B cell (primary cell): ENCODE measurements at regions not wholly inside any gene's neighbourhood (a gene's known extent, or its start where the extent isn't known, plus 50 kb on each side); places are given as distances from the start of the nearest gene placed in this dataset.

Source experiments
- ATAC-seq: fragments of 200-7000 bp; cut with Tn5 transposase; one replicate; pipeline ENCODE4 v1.10.0; 2021; ENCODE audit warnings: low read depth, mild to moderate bottlenecking, moderate number of reproducible peaks, moderate library complexity
- CTCF ChIA-PET: fragments of 350-600 bp; sonication (Branson Sonifier 250); formaldehyde crosslinking; loops from one replicate; lab custom pipeline; 2021; ENCODE audit warnings: antibody characterized with exemption, inconsistent platforms; lab: Charles Lee
- POLR2A ChIA-PET: fragments of 350-600 bp; sonication (Branson Sonifier 250); formaldehyde crosslinking; loops from one replicate; lab custom pipeline; 2021; ENCODE audit warnings: antibody characterized with exemption; lab: Charles Lee
- DNase-seq: peaks from one replicate; pipeline ENCODE4 v3.0.0; 2013
- H2AFZ ChIP-seq: 2 replicates; pipeline ENCODE4 v1.6.1; 2012; ENCODE audit warnings: mild to moderate bottlenecking, low read depth, low read length; ENCODE audit not compliant: insufficient read depth, poor library complexity, severe bottlenecking
- H3K27ac ChIP-seq, 2 donors: 1 replicate in 1 of 2; 2 replicates in 1 of 2; pipeline ENCODE4 v1.5.1; 2012 to 2013; ENCODE audit warnings: low read length in 2 of 2, mild to moderate bottlenecking in 2 of 2, moderate library complexity in 1 of 2
- H3K27me3 ChIP-seq, 4 experiments: fragments of 200-600 bp in 1 of 4; sonication (generic) in 1 of 4; replicated peaks in 1 of 4; 1 replicate in 2 of 4; 2 replicates in 2 of 4; pipeline versions ENCODE4 v1.6.1 to v1.7.0; 2013 to 2016; ENCODE audit warnings: low read length in 3 of 4, mild to moderate bottlenecking in 2 of 4, mixed read lengths in 1 of 4, moderate library complexity in 1 of 4; ENCODE audit not compliant: insufficient read depth in 4 of 4, control insufficient read depth in 3 of 4; ENCODE audit errors: control extremely low read depth in 1 of 4
- H3K36me3 ChIP-seq, 2 experiments: replicated peaks in 1 of 2; 1 replicate in 1 of 2; 2 replicates in 1 of 2; pipeline versions ENCODE4 v1.6.1 to v1.7.1; 2013; ENCODE audit warnings: low read length in 1 of 2; ENCODE audit not compliant: insufficient read depth in 2 of 2, control insufficient read depth in 1 of 2; ENCODE audit errors: control extremely low read depth in 1 of 2, extremely low read depth in 1 of 2
- H3K4me1 ChIP-seq, 2 donors: fragments of 200-600 bp in 1 of 2; sonication (generic) in 1 of 2; 1 replicate in 1 of 2; 2 replicates in 1 of 2; pipeline versions ENCODE4 v1.5.1 to v1.6.1; 2013 to 2017; ENCODE audit warnings: low read length in 2 of 2; ENCODE audit not compliant: control insufficient read depth in 2 of 2, insufficient read depth in 2 of 2
- H3K4me2 ChIP-seq: replicated peaks from 2 replicates; pipeline ENCODE3; 2012; ENCODE audit warnings: mild to moderate bottlenecking, low read depth, low read length; ENCODE audit not compliant: poor library complexity, severe bottlenecking
- H3K4me3 ChIP-seq, 5 experiments: fragments of 200-600 bp in 1 of 5; sonication (generic) in 1 of 5; 1 replicate in 3 of 5; 2 replicates in 2 of 5; pipeline versions ENCODE4 v1.5.1 to v1.7.0; 2011 to 2016; ENCODE audit warnings: low read length in 4 of 5, mild to moderate bottlenecking in 4 of 5, low read depth in 2 of 5, control low read depth in 1 of 5, moderate library complexity in 1 of 5; ENCODE audit not compliant: insufficient read depth in 1 of 5; ENCODE audit errors: control extremely low read depth in 1 of 5, extremely low read depth in 1 of 5
- H3K79me2 ChIP-seq: fragments of 200-600 bp; sonication (generic); one replicate; pipeline ENCODE4 v1.6.0; 2016; ENCODE audit warnings: low read length; ENCODE audit not compliant: control insufficient read depth, insufficient read depth
- H3K9ac ChIP-seq: fragments of 200-600 bp; sonication (generic); 2 replicates; pipeline ENCODE4 v1.6.1; 2017; ENCODE audit warnings: mild to moderate bottlenecking, low read length, moderate library complexity
- H3K9me3 ChIP-seq, 3 donors: one replicate each; pipeline versions ENCODE4 v1.6.1 to v1.7.1; 2013; ENCODE audit warnings: low read length in 2 of 3; ENCODE audit not compliant: control insufficient read depth in 2 of 3, insufficient read depth in 1 of 3; ENCODE audit errors: control extremely low read depth in 1 of 3
- H4K20me1 ChIP-seq: 2 replicates; pipeline ENCODE4 v1.6.0; 2012; ENCODE audit warnings: mild to moderate bottlenecking, low read length; ENCODE audit not compliant: insufficient read depth, control insufficient read depth, poor library complexity, severe bottlenecking
- H3K27ac Mint-ChIP-seq: one replicate; pipeline ENCODE4 v1.8.0; 2021; ENCODE audit warnings: mixed read lengths
- H3K27me3 Mint-ChIP-seq: one replicate; pipeline ENCODE4 v1.8.0; 2021; ENCODE audit warnings: mixed read lengths
- H3K4me1 Mint-ChIP-seq: one replicate; pipeline ENCODE4 v1.8.0; 2021; ENCODE audit warnings: mixed read lengths
- H3K4me3 Mint-ChIP-seq: one replicate; pipeline ENCODE4 v1.8.0; 2021; ENCODE audit warnings: mixed read lengths
- H3K9me3 Mint-ChIP-seq: one replicate; pipeline ENCODE4 v1.8.0; 2022; ENCODE audit warnings: mixed read lengths; ENCODE audit not compliant: insufficient read depth
- CTCF ChIP-seq: fragments of 200-600 bp; IDR thresholded peaks from one replicate; pipeline ENCODE4 v1.8.0; 2022; ENCODE audit warnings: antibody characterized with exemption, mild to moderate bottlenecking
- EZH2 ChIP-seq: IDR thresholded peaks from 2 replicates; pipeline ENCODE4 v1.6.1; 2012; ENCODE audit warnings: borderline replicate concordance, low read depth, mild to moderate bottlenecking, moderate library complexity, low read length; ENCODE audit not compliant: insufficient read depth, poor library complexity, severe bottlenecking
- WGBS: methylation state at CpG from one replicate; pipeline ENCODE4 v1.1.5; 2013; ENCODE audit warnings: missing lambda C conversion rate; ENCODE audit not compliant: insufficient coverage; 5-methylcytosine and 5-hydroxymethylcytosine counted together
- intact Hi-C: fragments of 100-400 bp; cut with micrococcal nuclease; formaldehyde crosslinking; loops from one replicate; pipeline ENCODE4 v1.10.0; 2022

DNA sequence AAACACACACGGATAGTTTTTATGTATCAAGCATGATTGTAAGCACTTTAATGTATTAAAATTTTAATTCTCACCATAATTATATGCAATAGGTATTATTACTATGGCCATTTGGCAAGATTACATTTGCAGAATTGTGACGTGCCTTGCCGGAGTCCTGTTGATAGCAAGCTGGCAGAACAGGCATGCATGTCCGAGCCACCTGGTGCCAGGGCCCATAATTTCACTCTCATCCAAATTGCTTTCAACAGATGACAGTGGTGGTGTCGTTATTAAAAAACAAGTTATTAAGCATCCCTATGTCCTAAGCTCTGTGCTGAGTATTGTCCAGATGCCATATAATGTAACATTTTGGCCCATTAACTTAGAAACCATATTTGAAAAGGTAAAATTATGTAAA, 374.3 kb downstream of the FOXO1 start:
- no peak overlapping the region for H3K4me2 ChIP-seq
- intact Hi-C loops = no loop called here
- CTCF ChIA-PET = interaction anchor here (1.1 kb wide), 1 partner anchor 18 kb away, joined by 3 read pairs; no protein-coding TSS in a partner anchor
- POLR2A ChIA-PET = no interaction called here
- no peaks in the 10 kb centered on the region for H3K79me2 ChIP-seq
- no peaks in the 10 kb centered on the region for H3K27me3 ChIP-seq
- no peak overlapping the region for H3K4me3 Mint-ChIP-seq
- no peaks in the 10 kb centered on the region for H3K4me1 ChIP-seq
- H2AFZ ChIP-seq = no peak overlapping the region
- H3K27ac Mint-ChIP-seq = no peak overlapping the region
- H3K4me3 ChIP-seq = no peak overlapping the region
- DNase-seq (no peak), ATAC-seq (no peak)
- TF ChIP-seq CTCF (no peak), EZH2 (no peak)
- no peaks in the 10 kb centered on the region for H4K20me1 ChIP-seq
- peaks cover 8% of the 10 kb centered on the region for H3K9me3 Mint-ChIP-seq
- no peaks in the 10 kb centered on the region for H3K4me1 Mint-ChIP-seq
- no peak overlapping the region for H3K9ac ChIP-seq
- WGBS = no CpG with 5 or more reads among the region's 5 CpGs
- no peak overlapping the region for H3K27ac ChIP-seq
- peaks cover 3 to 16% (median 9%) of the 10 kb centered on the region in 3 donors for H3K9me3 ChIP-seq
- no peaks in the 10 kb centered on the region for H3K36me3 ChIP-seq
- no peaks in the 10 kb centered on the region for H3K27me3 Mint-ChIP-seq

GRCh38 chr13:40292536-40292935, 373.9 kb downstream of the FOXO1 start:
- intact Hi-C loops = no loop called here
- H3K9ac ChIP-seq = no peak overlapping the region
- ChIA-PET CTCF (interaction anchor here (0.6 to 1.1 kb wide), 2 partner anchors 18 to 691 kb away, joined by 3 read pairs; no protein-coding TSS in a partner anchor), POLR2A (no interaction called here)
- H3K27ac ChIP-seq = no peak overlapping the region
- H2AFZ ChIP-seq = no peak overlapping the region
- WGBS = 79% methylated on average over 2 of the region's 4 CpGs
- H4K20me1 ChIP-seq = no peaks in the 10 kb centered on the region
- no peaks in the 10 kb centered on the region for H3K79me2 ChIP-seq
- TF ChIP-seq CTCF = no peak
- no peak for ATAC-seq
- H3K4me2 ChIP-seq = no peak overlapping the region
- no peaks in the 10 kb centered on the region for H3K27me3 ChIP-seq
- H3K4me3 Mint-ChIP-seq = no peak overlapping the region
- no peak for DNase-seq
- no peaks in the 10 kb centered on the region for H3K4me1 ChIP-seq
- no peaks in the 10 kb centered on the region for H3K27me3 Mint-ChIP-seq
- H3K27ac Mint-ChIP-seq = no peak overlapping the region
- H3K36me3 ChIP-seq = no peaks in the 10 kb centered on the region
- peaks cover 3 to 16% (median 11%) of the 10 kb centered on the region in 3 donors for H3K9me3 ChIP-seq
- peaks cover 8% of the 10 kb centered on the region for H3K9me3 Mint-ChIP-seq
- no peak overlapping the region for H3K4me3 ChIP-seq
- no peaks in the 10 kb centered on the region for H3K4me1 Mint-ChIP-seq
